Upper lobe of right lung (tissue), 1 donor: ENCODE measurements at regions not wholly inside any gene's neighbourhood (a gene's known extent, or its start where the extent isn't known, plus 50 kb on each side); places are given as distances from the start of the nearest gene placed in this dataset.

ENCODE experiments used
- ATAC-seq: fragments of 200-7000 bp; cut with Tn5 transposase; one replicate; pipeline ENCODE4 v1.9.1; 2020; ENCODE audit warnings: mild to moderate bottlenecking, moderate library complexity
- DNase-seq: peaks from one replicate; pipeline ENCODE4 v3.0.0-alpha.2; 2020
- H3K27ac ChIP-seq: fragments of 200-600 bp; one replicate; pipeline ENCODE4 v1.8.0; 2022
- H3K27me3 ChIP-seq: fragments of 200-600 bp; one replicate; pipeline ENCODE4 v1.8.0; 2022; ENCODE audit warnings: mild to moderate bottlenecking
- H3K36me3 ChIP-seq: fragments of 200-600 bp; one replicate; pipeline ENCODE4 v1.8.0; 2022
- H3K4me1 ChIP-seq: fragments of 200-600 bp; one replicate; pipeline ENCODE4 v1.8.0; 2022
- H3K4me3 ChIP-seq: fragments of 200-600 bp; one replicate; pipeline ENCODE4 v1.8.0; 2022; ENCODE audit warnings: mild to moderate bottlenecking
- H3K9me3 ChIP-seq: fragments of 200-600 bp; one replicate; pipeline ENCODE4 v1.8.0; 2022
- CTCF ChIP-seq: fragments of 200-600 bp; IDR thresholded peaks from one replicate; pipeline ENCODE4 v1.8.0; 2022; ENCODE audit warnings: antibody characterized with exemption
- intact Hi-C: fragments of 100-400 bp; cut with DNase I; formaldehyde crosslinking; loops from one replicate; pipeline ENCODE4 v1.11.0; 2022
- donor health status: DM: no; HTN: yes; CAD: no; lungs with severe emphysema.

GRCh38 chr5:30765706-30766105 lies 427.8 kb upstream of the CDH6 start:
- no peak for ATAC-seq

GRCh38 chr5:30765227-30765626 lies 428.3 kb upstream of the CDH6 start:
- no peak for DNase-seq
- Histone ChIP-seq H3K36me3 (no peaks in the 10 kb centered on the region), H3K9me3 (no peaks in the 10 kb centered on the region), H3K4me1 (no peaks in the 10 kb centered on the region), H3K27ac (no peak overlapping the region), H3K27me3 (no peaks in the 10 kb centered on the region), H3K4me3 (no peak overlapping the region)
- no peak for TF ChIP-seq CTCF
- ATAC-seq: no peak
- intact Hi-C loops: no loop called here

More at GRCh38 chr5:30765706-30766105, 427.8 kb upstream of the CDH6 start:
- H3K4me3 ChIP-seq: no peak overlapping the region
- DNase-seq: no peak
- H3K4me1 ChIP-seq: no peaks in the 10 kb centered on the region
- H3K36me3 ChIP-seq: no peaks in the 10 kb centered on the region
- TF ChIP-seq CTCF: no peak
- no peaks in the 10 kb centered on the region for H3K27me3 ChIP-seq
- no peaks in the 10 kb centered on the region for H3K9me3 ChIP-seq
- no peak overlapping the region for H3K27ac ChIP-seq
- intact Hi-C loops: no loop called here

GRCh38 chr5:30764704-30765103 lies 428.8 kb upstream of the CDH6 start:
- no peak overlapping the region for H3K27ac ChIP-seq
- no peaks in the 10 kb centered on the region for H3K27me3 ChIP-seq
- no peak for TF ChIP-seq CTCF
- ATAC-seq (no peak), DNase-seq (no peak)
- no peaks in the 10 kb centered on the region for H3K36me3 ChIP-seq
- H3K4me3 ChIP-seq: no peak overlapping the region
- intact Hi-C loops: no loop called here
- H3K9me3 ChIP-seq: no peaks in the 10 kb centered on the region
- H3K4me1 ChIP-seq: no peaks in the 10 kb centered on the region

GRCh38 chr5:30759731-30760130 lies 433.8 kb upstream of the CDH6 start:
- Histone ChIP-seq H3K36me3 (no peaks in the 10 kb centered on the region), H3K27ac (no peak overlapping the region), H3K4me3 (no peak overlapping the region), H3K4me1 (no peaks in the 10 kb centered on the region), H3K27me3 (no peaks in the 10 kb centered on the region), H3K9me3 (no peaks in the 10 kb centered on the region)
- no peak for TF ChIP-seq CTCF
- intact Hi-C loops: no loop called here
- DNase-seq: no peak
- ATAC-seq: no peak

- DNase-seq (no peak), ATAC-seq (no peak)
- no peaks in the 10 kb centered on the region for H3K27me3 ChIP-seq
- intact Hi-C loops: no loop called here
- no peaks in the 10 kb centered on the region for H3K4me1 ChIP-seq
- no peak for TF ChIP-seq CTCF
- no peaks in the 10 kb centered on the region for H3K36me3 ChIP-seq
- H3K4me3 ChIP-seq: no peak overlapping the region
- H3K9me3 ChIP-seq: no peaks in the 10 kb centered on the region
- H3K27ac ChIP-seq: no peak overlapping the region
Measured at GRCh38 chr5:30752015-30752414, 441.5 kb upstream of the CDH6 start.

- Histone ChIP-seq H3K27me3 (no peaks in the 10 kb centered on the region), H3K4me3 (no peak overlapping the region), H3K36me3 (no peaks in the 10 kb centered on the region), H3K9me3 (no peaks in the 10 kb centered on the region), H3K27ac (no peak overlapping the region), H3K4me1 (no peaks in the 10 kb centered on the region)
- intact Hi-C loops: no loop called here
- ATAC-seq (no peak), DNase-seq (no peak)
- no peak for TF ChIP-seq CTCF
Measured at GRCh38 chr5:30749971-30750370, 443.5 kb upstream of the CDH6 start.
